ENCODE measurements at regions not wholly inside any gene's neighbourhood (a gene's known extent, or its start where the extent isn't known, plus 50 kb on each side); places are given as distances from the start of the nearest gene placed in this dataset.

GRCh38 chr1:38187552-38187951, 141.0 kb upstream of the POU3F1 start (continued):
- TF ChIP-seq, protein P1, sequence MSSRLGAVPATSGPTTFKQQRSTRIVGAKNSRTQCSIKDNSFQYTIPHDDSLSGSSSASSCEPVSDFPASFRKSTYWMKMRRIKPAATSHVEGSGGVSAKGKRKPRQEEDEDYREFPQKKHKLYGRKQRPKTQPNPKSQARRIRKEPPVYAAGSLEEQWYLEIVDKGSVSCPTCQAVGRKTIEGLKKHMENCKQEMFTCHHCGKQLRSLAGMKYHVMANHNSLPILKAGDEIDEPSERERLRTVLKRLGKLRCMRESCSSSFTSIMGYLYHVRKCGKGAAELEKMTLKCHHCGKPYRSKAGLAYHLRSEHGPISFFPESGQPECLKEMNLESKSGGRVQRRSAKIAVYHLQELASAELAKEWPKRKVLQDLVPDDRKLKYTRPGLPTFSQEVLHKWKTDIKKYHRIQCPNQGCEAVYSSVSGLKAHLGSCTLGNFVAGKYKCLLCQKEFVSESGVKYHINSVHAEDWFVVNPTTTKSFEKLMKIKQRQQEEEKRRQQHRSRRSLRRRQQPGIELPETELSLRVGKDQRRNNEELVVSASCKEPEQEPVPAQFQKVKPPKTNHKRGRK (CRISPR knock-in tag; IDR thresholded peaks at IDR 0.05; ENCODE audit: borderline replicate concordance) = no peak
- TF ChIP-seq JAZF1 (CRISPR knock-in tag; IDR thresholded peaks at IDR 0.05) (no peak), TEAD1 (CRISPR knock-in tag; IDR thresholded peaks at IDR 0.05) (no peak), ZNF425 (CRISPR knock-in tag; conservative IDR thresholded peaks at IDR 0.05) (no peak), TEAD4 (CRISPR knock-in tag; IDR thresholded peaks at IDR 0.05) (no peak), ZNF219 (CRISPR knock-in tag; IDR thresholded peaks at IDR 0.05; ENCODE audit: borderline replicate concordance) (no peak), NR1H2 (CRISPR knock-in tag; IDR thresholded peaks at IDR 0.05) (no peak)

DNA sequence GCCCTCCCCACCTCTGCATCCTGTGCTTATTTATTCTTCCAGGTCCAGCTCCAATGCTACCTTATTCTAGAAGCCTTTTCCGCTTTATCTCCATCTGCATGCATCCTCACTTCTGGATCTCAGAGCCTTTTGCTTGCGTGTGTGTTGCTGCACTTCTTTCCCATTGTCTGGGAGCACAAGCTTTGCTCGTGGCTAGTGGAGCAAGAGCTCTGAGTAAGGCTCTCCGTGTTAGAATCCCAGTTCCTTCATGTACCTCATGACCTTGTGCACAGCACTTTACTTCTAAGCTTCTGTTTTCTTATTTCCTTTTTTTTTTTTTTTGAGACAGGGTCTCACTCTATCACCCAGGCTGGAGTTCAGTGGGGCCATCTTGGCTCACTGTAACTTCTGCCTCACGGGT, 140.0 kb upstream of the POU3F1 start:
- TF ChIP-seq MAX (CRISPR knock-in tag; IDR thresholded peaks at IDR 0.05) (no peak), IRF2 (CRISPR knock-in tag; IDR thresholded peaks at IDR 0.05; ENCODE audit: borderline replicate concordance, low read depth) (no peak), CREM (CRISPR knock-in tag; IDR thresholded peaks at IDR 0.05) (no peak), MLX (CRISPR knock-in tag; IDR thresholded peaks at IDR 0.05) (no peak), OVOL2 (CRISPR knock-in tag; IDR thresholded peaks at IDR 0.05; ENCODE audit: borderline replicate concordance) (no peak), TEAD1 (CRISPR knock-in tag; IDR thresholded peaks at IDR 0.05) (no peak), ZNF423 (CRISPR knock-in tag; IDR thresholded peaks at IDR 0.05) (no peak), NR1H2 (CRISPR knock-in tag; IDR thresholded peaks at IDR 0.05) (no peak), FOXP4 (CRISPR knock-in tag; IDR thresholded peaks at IDR 0.05) (no peak)
- H3K9me3 Mint-ChIP-seq = peaks cover 20% of the 10 kb centered on the region
- no peak for DNase-seq (ENCODE audit: low spot score)
- H3K4me1 Mint-ChIP-seq = peaks cover 22% of the 10 kb centered on the region
- CTCF ChIA-PET = no interaction called here
- no peak overlapping the region for H3K4me3 Mint-ChIP-seq
- H3K36me3 Mint-ChIP-seq = peaks cover 7% of the 10 kb centered on the region
- POLR2A ChIA-PET = interaction anchor here (1.2 kb wide), 1 partner anchor 12 kb away, joined by 3 read pairs; no protein-coding TSS in a partner anchor
- peaks cover 8% of the 10 kb centered on the region for H3K27me3 Mint-ChIP-seq (ENCODE audit: low read depth)
- ATAC-seq = no peak
- H3K27ac Mint-ChIP-seq = no peak overlapping the region

GRCh38 chr1:38185913-38186312, 139.3 kb upstream of the POU3F1 start:
- Mint-ChIP-seq H3K36me3 (peaks cover 11% of the 10 kb centered on the region), H3K27ac (no peak overlapping the region), H3K4me3 (no peak overlapping the region), H3K9me3 (peaks cover 23% of the 10 kb centered on the region), H3K4me1 (peaks cover 22% of the 10 kb centered on the region), H3K27me3 (ENCODE audit: low read depth) (peaks cover 9% of the 10 kb centered on the region)
- ATAC-seq (no peak), DNase-seq (ENCODE audit: low spot score) (no peak)
- ChIA-PET POLR2A (interaction anchor here (0.7 kb wide), 1 partner anchor 56 kb away, joined by 8 read pairs; no protein-coding TSS in a partner anchor), CTCF (no interaction called here)
- TF ChIP-seq ZNF416 (CRISPR knock-in tag; IDR thresholded peaks at IDR 0.05) (no peak), ETV6 (CRISPR knock-in tag; IDR thresholded peaks at IDR 0.05) (no peak), FOXJ3 (CRISPR knock-in tag; IDR thresholded peaks at IDR 0.05; ENCODE audit: borderline replicate concordance) (no peak), ZBTB21 (CRISPR knock-in tag; IDR thresholded peaks at IDR 0.05; ENCODE audit: borderline replicate concordance) (no peak), ZNF232 (CRISPR knock-in tag; IDR thresholded peaks at IDR 0.05) (no peak), GRHL2 (CRISPR knock-in tag; IDR thresholded peaks at IDR 0.05; ENCODE audit: insufficient replicate concordance, severe bottlenecking) (no peak), MLX (CRISPR knock-in tag; IDR thresholded peaks at IDR 0.05) (no peak), SMAD3 (CRISPR knock-in tag; IDR thresholded peaks at IDR 0.05; ENCODE audit: borderline replicate concordance) (no peak), ZNF317 (CRISPR knock-in tag; IDR thresholded peaks at IDR 0.05; ENCODE audit: borderline replicate concordance, low read depth) (no peak), CDX4 (CRISPR knock-in tag; IDR thresholded peaks at IDR 0.05; ENCODE audit: borderline replicate concordance) (no peak)
- TF ChIP-seq, protein P2, sequence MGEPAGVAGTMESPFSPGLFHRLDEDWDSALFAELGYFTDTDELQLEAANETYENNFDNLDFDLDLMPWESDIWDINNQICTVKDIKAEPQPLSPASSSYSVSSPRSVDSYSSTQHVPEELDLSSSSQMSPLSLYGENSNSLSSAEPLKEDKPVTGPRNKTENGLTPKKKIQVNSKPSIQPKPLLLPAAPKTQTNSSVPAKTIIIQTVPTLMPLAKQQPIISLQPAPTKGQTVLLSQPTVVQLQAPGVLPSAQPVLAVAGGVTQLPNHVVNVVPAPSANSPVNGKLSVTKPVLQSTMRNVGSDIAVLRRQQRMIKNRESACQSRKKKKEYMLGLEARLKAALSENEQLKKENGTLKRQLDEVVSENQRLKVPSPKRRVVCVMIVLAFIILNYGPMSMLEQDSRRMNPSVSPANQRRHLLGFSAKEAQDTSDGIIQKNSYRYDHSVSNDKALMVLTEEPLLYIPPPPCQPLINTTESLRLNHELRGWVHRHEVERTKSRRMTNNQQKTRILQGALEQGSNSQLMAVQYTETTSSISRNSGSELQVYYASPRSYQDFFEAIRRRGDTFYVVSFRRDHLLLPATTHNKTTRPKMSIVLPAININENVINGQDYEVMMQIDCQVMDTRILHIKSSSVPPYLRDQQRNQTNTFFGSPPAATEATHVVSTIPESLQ (CRISPR knock-in tag; IDR thresholded peaks at IDR 0.05) = no peak

All from WTC11 (cell line).